ENCODE measurements at regions not wholly inside any gene's neighbourhood (a gene's known extent, or its start where the extent isn't known, plus 50 kb on each side); places are given as distances from the start of the nearest gene placed in this dataset.
A peak's percentile ranks its signal among the peaks of the same experiment; 100 is the strongest.
"Not testable (repeated sequence)": the region's sequence is repeated elsewhere in the genome, so short reads cannot be mapped to it uniquely, and the experiment has no call there.

DNA sequence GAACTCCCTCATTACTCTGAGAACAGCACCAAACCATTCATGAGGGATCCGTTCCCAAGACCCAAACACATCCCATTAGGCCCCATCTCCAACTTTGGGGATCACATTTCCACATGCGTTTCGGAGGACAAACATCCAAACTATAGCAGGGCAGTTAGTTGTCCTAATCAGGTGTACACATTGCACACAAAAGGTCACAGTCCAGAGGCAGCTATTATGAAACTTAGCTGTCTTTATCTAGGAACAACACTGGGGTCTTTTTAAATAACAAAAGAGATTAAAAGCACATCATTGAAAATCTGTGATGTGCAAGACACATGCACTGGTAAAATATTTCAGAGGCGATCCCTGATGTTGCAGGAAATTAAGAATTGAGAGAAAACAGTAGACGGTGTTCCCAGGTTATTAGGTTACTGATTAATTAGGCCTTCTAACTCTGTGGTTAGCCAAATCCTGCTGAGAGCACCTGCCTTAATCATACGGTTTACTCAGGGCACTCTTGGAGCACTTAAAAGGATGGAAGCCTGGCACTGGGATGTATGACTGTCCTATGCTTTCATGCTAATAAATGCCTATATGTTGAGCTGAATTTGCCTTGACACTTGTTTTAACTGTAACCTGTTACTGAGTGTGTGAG is 1574.5 kb upstream of the WWC1 start:
- TF ChIP-seq, protein P1, sequence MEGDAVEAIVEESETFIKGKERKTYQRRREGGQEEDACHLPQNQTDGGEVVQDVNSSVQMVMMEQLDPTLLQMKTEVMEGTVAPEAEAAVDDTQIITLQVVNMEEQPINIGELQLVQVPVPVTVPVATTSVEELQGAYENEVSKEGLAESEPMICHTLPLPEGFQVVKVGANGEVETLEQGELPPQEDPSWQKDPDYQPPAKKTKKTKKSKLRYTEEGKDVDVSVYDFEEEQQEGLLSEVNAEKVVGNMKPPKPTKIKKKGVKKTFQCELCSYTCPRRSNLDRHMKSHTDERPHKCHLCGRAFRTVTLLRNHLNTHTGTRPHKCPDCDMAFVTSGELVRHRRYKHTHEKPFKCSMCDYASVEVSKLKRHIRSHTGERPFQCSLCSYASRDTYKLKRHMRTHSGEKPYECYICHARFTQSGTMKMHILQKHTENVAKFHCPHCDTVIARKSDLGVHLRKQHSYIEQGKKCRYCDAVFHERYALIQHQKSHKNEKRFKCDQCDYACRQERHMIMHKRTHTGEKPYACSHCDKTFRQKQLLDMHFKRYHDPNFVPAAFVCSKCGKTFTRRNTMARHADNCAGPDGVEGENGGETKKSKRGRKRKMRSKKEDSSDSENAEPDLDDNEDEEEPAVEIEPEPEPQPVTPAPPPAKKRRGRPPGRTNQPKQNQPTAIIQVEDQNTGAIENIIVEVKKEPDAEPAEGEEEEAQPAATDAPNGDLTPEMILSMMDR (IDR thresholded peaks at IDR 0.05): no peak
- ATAC-seq (peak; percentile 27), DNase-seq (no peak)
- no peak overlapping the region for H3K27ac ChIP-seq
- intact Hi-C loops (cut with DNase I): no loop called here
- H3K9me3 ChIP-seq: no peaks in the 10 kb centered on the region
- H3K27me3 ChIP-seq: no peaks in the 10 kb centered on the region
- H3K4me3 ChIP-seq: no peak overlapping the region
- no peaks in the 10 kb centered on the region for H3K36me3 ChIP-seq
- no peaks in the 10 kb centered on the region for H3K4me1 ChIP-seq

DNA sequence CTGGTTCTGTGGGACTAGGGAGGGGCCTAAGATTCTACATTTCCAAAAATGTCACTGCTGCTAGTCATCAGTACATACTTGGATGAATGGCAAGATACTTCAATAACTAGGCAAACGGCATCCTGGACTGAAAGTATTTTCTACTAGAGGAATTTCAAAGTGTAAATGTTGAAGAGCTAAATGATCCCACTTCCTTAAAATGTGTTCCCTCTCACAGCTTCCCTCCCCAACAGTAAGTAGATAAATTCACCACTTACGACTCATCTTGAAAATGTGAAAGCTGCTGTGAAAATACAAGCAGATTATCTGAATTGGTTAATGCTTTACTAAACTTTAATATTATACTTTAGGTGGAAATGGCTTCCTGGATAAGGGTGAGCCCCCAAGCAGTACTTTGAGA is 1571.5 kb upstream of the WWC1 start:
- TF ChIP-seq, protein P1 (IDR thresholded peaks at IDR 0.05): no peak
- no peaks in the 10 kb centered on the region for H3K27me3 ChIP-seq
- no peak for ATAC-seq
- no peak overlapping the region for H3K27ac ChIP-seq
- no peak overlapping the region for H3K4me3 ChIP-seq
- no peaks in the 10 kb centered on the region for H3K9me3 ChIP-seq
- no peaks in the 10 kb centered on the region for H3K4me1 ChIP-seq
- no peak for DNase-seq
- intact Hi-C loops (cut with DNase I): no loop called here
- no peaks in the 10 kb centered on the region for H3K36me3 ChIP-seq

DNA sequence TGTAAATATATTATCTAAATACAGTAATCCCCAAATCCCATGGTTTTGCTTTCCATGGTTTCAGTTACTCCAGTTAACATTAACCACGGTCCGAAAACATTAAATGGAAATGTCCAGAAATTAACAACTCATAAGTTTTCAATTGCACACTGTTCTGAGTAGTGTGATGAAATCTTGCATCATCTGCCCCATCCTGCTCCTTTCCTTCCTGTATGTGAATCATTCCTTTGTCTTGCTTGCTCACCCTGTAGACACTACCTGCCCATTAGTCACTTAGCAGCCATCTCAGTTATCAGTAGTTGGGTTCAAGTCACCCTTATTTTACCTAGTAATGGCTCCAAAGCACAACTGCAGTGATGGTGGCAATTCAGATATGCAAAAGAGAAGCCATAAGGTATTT is 1568.5 kb upstream of the WWC1 start:
- intact Hi-C loops (cut with DNase I): no loop called here
- Histone ChIP-seq H3K27ac (no peak overlapping the region), H3K9me3 (no peaks in the 10 kb centered on the region), H3K4me3 (no peak overlapping the region), H3K36me3 (no peaks in the 10 kb centered on the region), H3K4me1 (no peaks in the 10 kb centered on the region), H3K27me3 (no peaks in the 10 kb centered on the region)
- TF ChIP-seq, protein P1 (IDR thresholded peaks at IDR 0.05): no peak
- DNase-seq (no peak), ATAC-seq (no peak)

DNA sequence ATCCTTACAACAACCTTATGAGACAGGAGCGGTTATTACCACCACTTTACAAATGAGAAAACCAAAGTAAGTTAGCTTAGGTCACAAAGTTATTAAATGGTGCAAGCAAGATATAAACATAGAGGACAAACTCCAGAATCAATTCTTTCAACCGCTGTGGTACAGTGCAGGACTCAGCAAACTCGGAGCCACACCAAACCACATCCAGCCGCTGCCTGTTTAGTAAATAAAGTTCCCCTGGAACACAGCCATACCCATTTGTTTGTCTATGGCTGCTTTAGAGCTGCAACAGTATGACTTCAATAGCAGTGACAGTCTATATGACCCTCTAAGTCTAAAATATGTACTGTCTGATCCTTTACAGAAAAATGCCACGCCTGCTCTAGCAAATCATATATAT is 1567.2 kb upstream of the WWC1 start:
- TF ChIP-seq, protein P1 (IDR thresholded peaks at IDR 0.05): no peak
- H3K9me3 ChIP-seq: no peaks in the 10 kb centered on the region
- ATAC-seq: no peak
- no peak overlapping the region for H3K4me3 ChIP-seq
- no peaks in the 10 kb centered on the region for H3K36me3 ChIP-seq
- H3K27ac ChIP-seq: no peak overlapping the region
- no peaks in the 10 kb centered on the region for H3K27me3 ChIP-seq
- intact Hi-C loops (cut with DNase I): no loop called here
- no peaks in the 10 kb centered on the region for H3K4me1 ChIP-seq
- DNase-seq: no peak

DNA sequence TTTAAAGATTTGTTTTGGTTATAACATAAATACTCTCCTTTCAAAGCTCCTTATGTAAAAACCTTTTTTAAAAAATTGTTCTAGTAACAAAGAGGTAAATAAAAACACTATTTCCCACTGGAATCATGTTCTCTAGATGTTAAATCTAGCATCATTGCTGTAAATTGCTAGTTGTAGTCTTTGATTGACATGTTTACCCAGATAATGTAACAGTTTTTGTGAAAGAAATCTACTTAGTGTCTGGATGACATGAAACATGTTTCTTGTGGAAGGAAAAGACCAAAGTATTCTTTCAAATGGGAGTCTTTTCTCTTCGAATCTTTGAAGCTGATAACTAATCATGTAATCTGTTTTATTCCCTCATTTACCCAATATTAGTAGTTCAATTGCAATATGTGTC is 1565.9 kb upstream of the WWC1 start:
- no peak overlapping the region for H3K27ac ChIP-seq
- no peaks in the 10 kb centered on the region for H3K4me1 ChIP-seq
- intact Hi-C loops (cut with DNase I): no loop called here
- no peaks in the 10 kb centered on the region for H3K36me3 ChIP-seq
- H3K27me3 ChIP-seq: no peaks in the 10 kb centered on the region
- ATAC-seq: no peak
- H3K9me3 ChIP-seq: no peaks in the 10 kb centered on the region
- TF ChIP-seq, protein P1 (IDR thresholded peaks at IDR 0.05): no peak
- no peak for DNase-seq
- no peak overlapping the region for H3K4me3 ChIP-seq

DNA sequence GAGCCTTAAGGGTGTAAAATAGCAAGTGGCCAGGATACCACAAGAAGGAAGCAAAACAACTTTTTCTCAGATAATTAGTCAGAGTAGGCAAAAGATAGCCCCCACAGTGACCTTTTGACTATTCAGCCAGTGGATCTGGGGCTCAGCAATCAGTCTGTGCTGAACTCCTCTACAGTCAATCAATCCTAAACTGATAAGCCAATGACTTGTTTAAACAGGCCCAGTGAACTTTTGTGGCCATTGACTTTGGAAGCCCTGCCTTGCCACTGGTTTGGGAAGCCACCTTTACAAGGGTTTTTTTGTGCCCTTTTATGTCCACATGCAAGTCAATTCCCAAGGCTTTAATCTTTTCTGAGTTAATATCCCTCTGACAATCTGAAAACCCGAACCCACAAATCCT is 1565.0 kb upstream of the WWC1 start:
- Histone ChIP-seq H3K27ac (no peak overlapping the region), H3K36me3 (no peaks in the 10 kb centered on the region), H3K9me3 (no peaks in the 10 kb centered on the region), H3K4me1 (no peaks in the 10 kb centered on the region), H3K27me3 (no peaks in the 10 kb centered on the region), H3K4me3 (no peak overlapping the region)
- no peak for DNase-seq
- intact Hi-C loops (cut with DNase I): no loop called here
- no peak for ATAC-seq
- TF ChIP-seq, protein P1 (IDR thresholded peaks at IDR 0.05): no peak

DNA sequence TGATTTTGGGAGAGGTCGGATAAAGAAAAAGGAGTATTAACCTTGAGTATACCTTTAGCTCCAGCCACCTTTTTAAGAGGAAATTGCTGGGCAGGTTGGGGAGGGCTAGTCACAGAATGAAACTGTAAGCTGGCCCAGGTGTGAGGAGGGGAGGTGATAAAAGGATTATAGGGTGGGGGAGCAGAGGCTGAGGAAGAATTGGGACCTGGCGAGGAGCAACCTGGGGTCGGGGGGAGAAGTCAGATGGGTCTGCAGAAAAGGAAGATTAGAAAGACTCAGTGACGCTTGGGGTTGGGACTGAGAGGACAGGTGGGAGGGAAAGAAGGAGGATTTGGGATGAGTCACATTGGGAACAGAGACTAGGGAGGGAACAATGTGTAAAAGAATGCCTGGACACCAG is 1548.5 kb upstream of the WWC1 start:
- DNase-seq; H3K4me3 ChIP-seq; H3K4me1 ChIP-seq; H3K27me3 ChIP-seq; ATAC-seq; H3K9me3 ChIP-seq; H3K36me3 ChIP-seq; intact Hi-C loops (cut with DNase I); H3K27ac ChIP-seq: not testable (repeated sequence)

Measured in upper lobe of right lung (tissue), 1 donor.